IMR-90 (cell line): ENCODE measurements at regions not wholly inside any gene's neighbourhood (a gene's known extent, or its start where the extent isn't known, plus 50 kb on each side); places are given as distances from the start of the nearest gene placed in this dataset.

Experiments used
- ATAC-seq: fragments of 200-7000 bp; cut with Tn5 transposase; 2 replicates; pipeline ENCODE4 v1.9.1; 2020; ENCODE audit warnings: low read depth, mild to moderate bottlenecking, moderate library complexity
- BruUV-seq: library from RNA; stranded (reverse); fragments of 400-500 nt; replicated peaks from 2 replicates; lab custom pipeline; 2021; lab: Mats Ljungman, UMichigan
- CTCF ChIA-PET: fragments of 300-600 bp; formaldehyde crosslinking; extraction: SDS; loops from one replicate; lab custom pipeline; 2021; ENCODE audit warnings: antibody characterized with exemption; lab: Yijun Ruan, JAX
- POLR2A ChIA-PET: fragments of 300-600 bp; sonication (Branson Sonifier 250); formaldehyde crosslinking; loops from one replicate; lab custom pipeline; 2022; ENCODE audit warnings: antibody characterized with exemption; ENCODE audit not compliant: unreplicated experiment; lab: Charles Lee
- DNase-seq: peaks from one replicate; pipeline ENCODE4 v3.0.0; 2013
- H2AFZ ChIP-seq: replicated peaks from 2 replicates; pipeline ENCODE3; 2013; ENCODE audit warnings: low read length, mild to moderate bottlenecking; ENCODE audit not compliant: poor library complexity
- H2AK5ac ChIP-seq: 2 replicates; pipeline ENCODE4 v1.6.1; 2013; ENCODE audit warnings: low read depth, low read length, inconsistent platforms
- H2AK9ac ChIP-seq: replicated peaks from 2 replicates; pipeline ENCODE3; 2013; ENCODE audit warnings: mild to moderate bottlenecking, low read depth, low read length, moderate library complexity; ENCODE audit not compliant: poor library complexity
- H2BK120ac ChIP-seq: 2 replicates; pipeline ENCODE4 v1.6.1; 2013; ENCODE audit warnings: low read depth, low read length, inconsistent platforms
- H2BK15ac ChIP-seq: 3 replicates; pipeline ENCODE4 v1.6.1; 2013; ENCODE audit warnings: low read depth, low read length, inconsistent platforms
- H2BK20ac ChIP-seq: 2 replicates; pipeline ENCODE4 v1.6.1; 2013; ENCODE audit warnings: low read depth, mild to moderate bottlenecking, inconsistent platforms, low read length, moderate library complexity
- H2BK5ac ChIP-seq: 2 replicates; pipeline ENCODE4 v1.6.1; 2013; ENCODE audit warnings: mild to moderate bottlenecking, low read depth, low read length, inconsistent platforms; ENCODE audit not compliant: poor library complexity, severe bottlenecking
- H3K14ac ChIP-seq: replicated peaks from 2 replicates; pipeline ENCODE4 v1.6.1; 2013; ENCODE audit warnings: low read depth, low read length, inconsistent platforms
- H3K18ac ChIP-seq: 2 replicates; pipeline ENCODE4 v1.6.1; 2013; ENCODE audit warnings: low read depth, low read length, control low read depth
- H3K23ac ChIP-seq: 2 replicates; pipeline ENCODE4 v1.6.1; 2013; ENCODE audit warnings: low read depth, low read length, inconsistent platforms
- H3K27ac ChIP-seq: 2 replicates; pipeline ENCODE4 v1.5.1; 2013; ENCODE audit warnings: mild to moderate bottlenecking, control low read depth, low read length; ENCODE audit not compliant: insufficient read depth
- H3K27me3 ChIP-seq: 2 replicates; pipeline ENCODE4 v1.6.1; 2013; ENCODE audit warnings: low read length; ENCODE audit not compliant: control insufficient read depth, insufficient read depth
- H3K36me3 ChIP-seq: 2 replicates; pipeline ENCODE4 v1.6.1; 2013; ENCODE audit warnings: low read length, mixed read lengths; ENCODE audit not compliant: control insufficient read depth, insufficient read depth
- H3K4ac ChIP-seq: 2 replicates; pipeline ENCODE4 v1.6.1; 2013; ENCODE audit warnings: low read depth, low read length, inconsistent platforms
- H3K4me1 ChIP-seq: 2 replicates; pipeline ENCODE4 v1.6.1; 2013; ENCODE audit warnings: low read length, mixed read lengths; ENCODE audit not compliant: control insufficient read depth, insufficient read depth
- H3K4me2 ChIP-seq: 2 replicates; pipeline ENCODE4 v1.6.1; 2013; ENCODE audit warnings: low read depth, mild to moderate bottlenecking, control low read depth, low read length, moderate library complexity
- H3K4me3 ChIP-seq: 2 replicates; pipeline ENCODE4 v1.5.1; 2013; ENCODE audit warnings: low read depth, mild to moderate bottlenecking, control low read depth, low read length, moderate library complexity; ENCODE audit not compliant: insufficient read depth
- H3K56ac ChIP-seq: 2 replicates; pipeline ENCODE4 v1.6.1; 2013; ENCODE audit warnings: low read length, inconsistent platforms; ENCODE audit not compliant: insufficient read depth; ENCODE audit errors: extremely low read depth
- H3K79me1 ChIP-seq, 2 experiments: 2 replicates each; pipeline ENCODE4 v1.6.1; 2013; ENCODE audit warnings: low read length in 2 of 2, inconsistent platforms in 1 of 2, low read depth in 1 of 2
- H3K9ac ChIP-seq: 2 replicates; pipeline ENCODE4 v1.6.1; 2013; ENCODE audit warnings: low read depth, low read length, control low read depth
- H3K9me1 ChIP-seq: 2 replicates; pipeline ENCODE4 v1.6.1; 2013; ENCODE audit warnings: low read length, inconsistent platforms; ENCODE audit not compliant: insufficient read depth
- H3K9me3 ChIP-seq: 2 replicates; pipeline ENCODE4 v1.6.1; 2013; ENCODE audit warnings: low read length; ENCODE audit not compliant: control insufficient read depth, insufficient read depth
- H4K20me1 ChIP-seq: 2 replicates; pipeline ENCODE4 v1.6.1; 2013; ENCODE audit warnings: low read length, inconsistent platforms; ENCODE audit not compliant: insufficient read depth
- H4K5ac ChIP-seq: 2 replicates; pipeline ENCODE4 v1.6.1; 2013; ENCODE audit warnings: mild to moderate bottlenecking, low read depth, low read length, control low read depth
- H4K8ac ChIP-seq, 2 experiments: 2 replicates each; pipeline ENCODE4 v1.6.1; 2013; ENCODE audit warnings: low read depth in 2 of 2, low read length in 2 of 2, control low read depth in 1 of 2, inconsistent platforms in 1 of 2
- H4K91ac ChIP-seq: 2 replicates; pipeline ENCODE4 v1.6.1; 2013; ENCODE audit warnings: low read depth, low read length, inconsistent platforms; ENCODE audit not compliant: insufficient read depth
- MAZ ChIP-seq: IDR thresholded peaks from 2 replicates; pipeline ENCODE4 v1.6.1; 2012; ENCODE audit warnings: low read depth, mild to moderate bottlenecking, low read length, improper control_type of control experiment, moderate library complexity, borderline replicate concordance
- WGBS, 2 experiments: methylation state at CpG; one replicate each; pipeline versions ENCODE4 v1.1.5 to v1.1.7; 2013; ENCODE audit warnings: missing lambda C conversion rate in 2 of 2; ENCODE audit not compliant: insufficient read length in 1 of 2; ENCODE audit errors: extremely low coverage in 2 of 2; 5-methylcytosine and 5-hydroxymethylcytosine counted together
- dilution Hi-C: fragments of 300-500 bp; cut with HindIII; formaldehyde crosslinking; loops from one replicate; pipeline ENCODE4 v1.14.3; 2018; ENCODE audit warnings: low sequenced_read_pairs; ENCODE audit not compliant: unreplicated experiment
- in situ Hi-C: fragments of 300-500 bp; cut with MboI; formaldehyde crosslinking; loops from 3 replicates; pipeline ENCODE4 v1.14.3; 2019; ENCODE audit warnings: low sequenced_read_pairs, inconsistent platforms, mixed read lengths
- intact Hi-C: fragments of 100-400 bp; cut with micrococcal nuclease; formaldehyde crosslinking; loops from 2 replicates; pipeline ENCODE4 v1.10.0; 2022

DNA sequence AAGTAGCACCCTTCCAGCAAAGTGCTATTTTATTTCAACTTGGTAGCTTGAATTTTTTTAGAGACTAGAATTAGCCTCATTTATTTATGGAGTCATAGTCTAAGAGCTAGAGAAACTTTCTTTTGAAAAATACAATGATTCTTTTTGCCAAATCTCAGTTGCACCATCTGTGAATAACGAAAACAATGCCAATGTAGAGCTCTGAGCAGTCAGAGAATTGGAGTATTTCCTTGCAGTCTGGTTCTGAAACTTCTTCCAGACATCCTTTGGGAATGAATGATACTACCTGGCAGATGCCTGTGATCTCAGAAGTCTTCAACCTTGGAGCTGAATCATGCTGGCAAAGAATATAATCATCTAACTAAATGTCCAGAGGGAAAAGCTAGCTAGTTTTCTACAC lies 511.5 kb upstream of the CYLC2 start:
- H3K9ac ChIP-seq, result no peak overlapping the region
- no peak overlapping the region for H2AFZ ChIP-seq
- BruUV-seq, result no TSS peak
- DNase-seq (no peak), ATAC-seq (no peak)
- no peak for TF ChIP-seq MAZ
- in situ Hi-C loops, result no loop called here
- no peak overlapping the region for H4K5ac ChIP-seq
- H3K56ac ChIP-seq, result no peak overlapping the region
- ChIA-PET POLR2A (no interaction called here), CTCF (no interaction called here)
- no peaks in the 10 kb centered on the region for H3K4me1 ChIP-seq
- no peak overlapping the region for H3K14ac ChIP-seq
- no peak overlapping the region for H2BK5ac ChIP-seq
- no peak overlapping the region for H4K8ac ChIP-seq
- no peak overlapping the region for H3K23ac ChIP-seq
- H2AK5ac ChIP-seq, result no peak overlapping the region
- H3K4me2 ChIP-seq, result no peak overlapping the region
- no peak overlapping the region for H4K91ac ChIP-seq
- H3K9me1 ChIP-seq, result no peaks in the 10 kb centered on the region
- dilution Hi-C loops, result no loop called here
- no peak overlapping the region for H2AK9ac ChIP-seq
- no peak overlapping the region for H2BK120ac ChIP-seq
- H4K20me1 ChIP-seq, result no peaks in the 10 kb centered on the region
- no peak overlapping the region for H3K4ac ChIP-seq
- no peaks in the 10 kb centered on the region for H3K79me1 ChIP-seq
- no peaks in the 10 kb centered on the region for H3K36me3 ChIP-seq
- H3K4me3 ChIP-seq, result no peak overlapping the region
- no peak overlapping the region for H3K27ac ChIP-seq
- peaks cover 8% of the 10 kb centered on the region for H3K9me3 ChIP-seq
- no peak overlapping the region for H2BK20ac ChIP-seq
- intact Hi-C loops, result no loop called here
- H2BK15ac ChIP-seq, result no peak overlapping the region
- H3K18ac ChIP-seq, result no peak overlapping the region
- H3K27me3 ChIP-seq, result no peaks in the 10 kb centered on the region
- no CpG with 5 or more reads among the region's 1 CpG for WGBS, 2 experiments
